T follicular helper cell (primary cell): ENCODE measurements at regions not wholly inside any gene's neighbourhood (a gene's known extent, or its start where the extent isn't known, plus 50 kb on each side); places are given as distances from the start of the nearest gene placed in this dataset.

ENCODE experiments used
- DNase-seq: peaks from one replicate; pipeline ENCODE4 v3.0.0-alpha.2; 2020; ENCODE audit warnings: low read depth

DNA sequence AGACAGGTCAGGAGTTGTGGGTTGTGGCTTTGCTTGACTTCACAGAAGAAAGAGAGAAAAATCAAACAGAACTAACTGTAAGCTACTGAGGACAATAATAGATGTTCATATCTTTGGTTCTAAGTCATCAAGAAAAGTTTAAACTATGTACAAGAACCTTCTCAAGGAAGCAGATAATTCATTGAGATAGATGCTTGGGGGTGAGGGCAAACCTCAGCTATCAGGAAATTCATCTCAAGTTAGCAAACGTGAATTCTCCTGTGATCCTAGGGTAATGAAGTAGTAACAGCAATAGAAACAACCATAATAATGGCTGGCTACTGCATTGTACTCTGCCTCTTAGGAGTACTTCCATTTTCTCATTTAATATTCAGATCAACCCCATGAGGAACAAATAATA, 506.2 kb downstream of the PLPP3 start:
- no peak for DNase-seq

DNA sequence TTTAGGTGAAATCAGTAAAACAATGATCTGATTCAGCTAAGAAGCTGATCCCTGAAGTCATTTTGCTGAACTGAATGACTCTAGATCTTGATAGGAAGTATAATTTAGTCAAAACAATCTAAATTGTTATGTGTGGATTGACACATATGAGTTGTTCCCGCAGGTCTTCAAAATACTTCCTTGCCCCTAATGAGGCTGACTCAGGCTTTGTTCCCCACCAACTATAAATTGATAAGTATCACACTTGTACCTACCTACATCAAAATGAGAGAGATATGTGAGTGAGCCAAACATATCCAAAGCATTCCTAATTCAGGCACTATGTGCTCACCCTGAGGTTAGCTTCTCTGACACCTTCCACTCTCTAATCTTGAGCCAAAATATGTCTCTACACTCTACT, 507.1 kb downstream of the PLPP3 start:
- DNase-seq: no peak

DNA sequence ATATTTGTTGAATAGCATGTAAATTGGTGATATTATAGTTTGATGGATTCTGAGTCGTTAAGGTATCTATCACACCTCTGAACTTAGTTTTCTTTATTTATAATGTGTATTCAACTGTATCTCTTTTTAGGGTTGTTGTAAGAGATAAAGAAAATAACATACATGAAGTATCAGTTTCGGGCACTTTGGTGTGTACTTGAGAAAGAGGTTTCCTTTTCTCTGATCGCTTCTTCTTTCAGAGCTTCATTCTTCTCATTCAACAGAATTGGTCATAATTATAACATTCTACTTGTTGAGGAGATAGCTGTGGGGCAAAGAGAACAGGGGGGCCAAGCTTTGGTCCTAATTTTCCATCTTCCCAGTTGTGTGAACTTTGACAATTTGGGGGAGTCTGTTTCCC, 508.0 kb downstream of the PLPP3 start:
- no peak for DNase-seq

DNA sequence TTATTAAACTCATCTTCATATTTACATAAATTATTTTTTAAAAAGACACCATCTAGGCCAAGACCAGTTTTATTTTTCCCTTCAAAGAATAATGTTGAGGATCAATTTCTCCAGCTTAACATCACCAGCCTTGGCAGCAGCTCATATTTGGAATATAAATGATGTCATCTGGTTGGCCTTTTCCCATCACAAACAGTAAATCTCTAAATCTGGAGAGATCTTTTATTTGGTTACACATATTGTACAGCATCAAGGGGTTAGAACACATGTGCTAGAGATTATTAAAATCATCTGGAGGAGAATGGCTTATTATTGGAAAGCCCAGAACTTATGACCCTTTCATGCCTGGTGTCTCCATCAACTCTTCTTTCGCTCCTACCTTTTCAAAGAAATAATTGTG, 508.8 kb downstream of the PLPP3 start:
- no peak for DNase-seq

DNA sequence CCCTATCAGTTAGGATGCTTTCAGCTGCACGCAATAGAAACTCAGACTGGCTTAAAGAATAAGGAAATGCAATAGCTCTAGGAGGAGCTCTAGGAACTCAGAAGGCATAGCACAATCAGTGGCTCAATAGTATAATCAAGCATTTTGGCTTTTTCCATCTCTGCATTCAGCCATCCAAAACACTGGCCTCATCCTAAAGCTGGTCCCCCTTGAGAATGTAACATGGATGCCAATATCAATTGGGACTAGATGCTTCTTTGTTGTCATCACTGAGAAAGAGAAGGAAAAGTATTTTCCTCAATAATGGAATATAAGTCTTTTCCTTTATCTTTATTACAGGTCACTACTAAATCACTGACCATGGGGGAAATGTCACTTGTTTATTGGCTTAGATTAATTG, 509.5 kb downstream of the PLPP3 start:
- DNase-seq: no peak

DNA sequence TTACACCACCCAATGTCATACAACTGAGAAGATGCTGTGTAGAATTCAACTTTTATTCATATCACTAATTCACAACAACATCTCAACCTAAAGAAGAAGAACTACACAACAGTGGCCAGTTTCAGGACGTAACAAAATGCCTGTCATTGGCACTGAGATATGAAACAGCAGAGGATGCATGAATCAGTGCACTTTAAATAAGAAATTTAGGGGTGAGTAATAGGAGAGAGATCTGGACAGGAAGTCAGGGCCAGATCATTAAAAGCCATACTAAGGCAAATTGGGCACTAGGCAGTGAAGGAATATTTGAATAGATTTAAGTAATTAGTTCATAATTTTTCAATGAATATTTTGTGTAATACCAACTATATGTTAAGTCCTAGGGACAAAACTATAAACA, 510.5 kb downstream of the PLPP3 start:
- DNase-seq: no peak

DNA sequence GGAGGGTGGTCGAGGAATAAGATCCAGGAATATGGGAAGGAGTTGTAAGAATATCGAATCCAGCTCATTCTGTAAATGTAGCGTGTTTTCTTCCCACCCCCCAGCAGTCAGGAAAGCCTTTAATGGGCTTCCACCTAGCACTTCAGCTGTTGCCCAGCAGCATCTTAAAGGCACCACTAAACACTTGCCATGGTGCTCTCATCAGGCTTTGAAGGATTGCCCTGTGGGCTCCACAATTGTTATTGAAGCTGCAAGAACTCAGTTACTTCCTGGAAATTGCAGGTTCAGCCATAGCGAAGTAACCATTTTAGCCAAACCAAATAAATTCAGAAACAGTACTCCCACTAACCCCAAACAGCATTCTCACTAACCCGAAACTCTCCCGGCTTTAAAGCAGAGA, 511.2 kb downstream of the PLPP3 start:
- no peak for DNase-seq

DNA sequence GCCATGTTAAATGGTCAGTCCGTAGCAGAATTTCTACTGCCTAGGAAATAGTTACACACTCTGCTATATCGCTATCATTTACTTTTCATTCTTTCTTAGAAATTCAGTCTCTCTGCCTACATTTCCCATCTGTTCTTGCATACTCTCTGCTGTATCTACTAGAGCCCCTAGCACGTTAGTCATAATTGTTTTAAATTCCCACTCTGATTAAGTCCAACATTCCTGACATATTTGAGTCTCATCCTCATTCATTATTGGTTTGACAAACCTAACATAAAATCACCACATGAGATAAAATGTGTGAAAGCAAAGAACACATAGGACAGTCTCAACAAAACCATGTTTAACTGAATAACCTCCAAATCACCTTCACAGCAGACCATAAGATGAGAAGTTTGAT, 513.6 kb downstream of the PLPP3 start:
- DNase-seq: no peak

DNA sequence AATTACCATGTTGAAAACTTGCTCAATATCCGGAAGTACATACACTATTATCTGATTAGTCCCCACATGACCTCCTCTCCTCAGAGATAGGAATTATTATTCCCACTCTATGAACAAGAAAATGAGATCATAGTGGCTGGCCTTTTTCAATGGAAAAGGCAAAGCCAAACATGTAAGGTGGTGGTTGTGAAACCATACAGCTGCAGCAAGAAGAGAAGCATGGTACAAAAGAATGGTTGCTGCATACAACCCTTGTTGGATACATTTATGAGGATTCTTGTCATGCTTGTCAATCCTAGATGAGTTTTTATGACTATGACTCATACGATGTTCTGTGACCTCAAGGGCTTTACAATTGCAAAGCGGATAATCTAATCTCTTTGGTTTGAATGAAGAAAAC, 514.7 kb downstream of the PLPP3 start:
- DNase-seq: no peak

DNA sequence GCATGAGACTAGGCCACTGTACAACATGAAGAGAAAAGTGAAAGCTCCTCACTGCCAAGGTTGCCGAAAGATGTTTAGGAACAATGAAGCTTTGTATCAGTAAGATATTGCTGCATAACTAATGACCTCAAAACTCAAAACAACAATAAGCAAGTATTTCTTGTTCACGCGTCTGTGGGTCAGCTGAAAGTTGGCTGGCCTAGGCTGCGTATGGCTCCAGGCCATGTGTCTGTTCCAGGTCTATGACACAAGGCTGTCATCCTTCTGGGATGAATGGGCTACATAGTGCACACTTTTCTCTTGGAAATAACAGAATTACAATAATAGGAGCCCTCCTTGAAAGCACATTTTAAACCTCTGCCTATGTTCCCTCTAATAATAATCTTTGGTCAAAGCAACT, 515.9 kb downstream of the PLPP3 start:
- DNase-seq: no peak

DNA sequence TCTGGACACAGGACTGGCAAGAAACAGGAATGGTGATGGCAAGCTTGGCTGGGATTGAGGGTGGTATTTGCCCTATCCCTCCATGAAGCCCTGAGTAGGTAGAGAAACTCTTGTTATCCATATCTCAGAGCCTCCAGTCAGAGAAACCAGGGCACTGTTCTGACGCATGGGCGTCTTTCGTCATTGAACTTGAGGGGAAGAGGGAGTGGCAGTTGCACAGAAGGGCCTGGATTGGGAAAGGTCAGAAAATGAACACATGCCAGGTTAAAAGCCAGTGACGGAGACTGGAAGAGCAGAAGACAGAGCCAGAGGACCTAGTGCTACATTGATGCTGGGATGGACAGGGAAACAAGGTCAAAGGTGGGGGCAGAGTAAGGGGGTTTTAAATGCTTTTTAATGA, 516.7 kb downstream of the PLPP3 start:
- DNase-seq: no peak

DNA sequence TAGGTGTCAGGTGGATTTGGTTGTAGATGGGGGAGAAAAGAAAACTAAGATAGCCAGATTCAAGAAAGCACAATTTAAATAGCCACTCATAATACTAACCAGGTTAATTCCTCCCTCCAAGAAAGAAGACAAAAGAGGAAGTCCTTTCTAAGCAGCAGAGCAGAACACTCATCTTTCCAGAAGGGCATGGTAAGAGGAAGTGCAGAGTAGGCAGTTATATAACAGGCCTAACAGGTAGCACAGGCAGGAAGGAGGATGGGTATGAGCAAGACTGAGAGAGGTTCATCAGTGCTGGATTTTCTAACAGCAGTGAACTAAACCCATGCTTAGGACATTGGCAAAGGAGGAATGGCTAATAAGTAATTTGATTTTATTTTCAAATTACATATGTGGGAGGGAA, 517.5 kb downstream of the PLPP3 start:
- no peak for DNase-seq

DNA sequence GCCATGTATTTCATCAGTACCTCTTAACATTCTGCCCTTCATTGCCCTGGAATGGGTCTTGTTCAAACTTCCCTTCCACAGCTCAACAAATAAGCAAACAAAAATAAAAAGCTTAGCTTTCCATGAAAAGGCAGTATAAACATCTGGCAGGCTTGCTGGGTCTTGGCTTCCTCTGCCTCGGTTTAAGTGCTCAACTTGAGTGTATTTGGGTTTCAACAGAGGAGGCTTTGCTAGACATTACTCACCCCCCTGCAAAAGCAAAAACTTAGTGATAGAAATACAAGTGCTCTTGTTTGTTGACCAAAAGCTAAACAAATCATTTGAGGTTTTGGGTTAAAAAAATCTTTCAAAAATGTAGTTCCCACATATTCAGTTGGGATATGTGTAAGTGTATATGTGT, 518.5 kb downstream of the PLPP3 start:
- DNase-seq: no peak

DNA sequence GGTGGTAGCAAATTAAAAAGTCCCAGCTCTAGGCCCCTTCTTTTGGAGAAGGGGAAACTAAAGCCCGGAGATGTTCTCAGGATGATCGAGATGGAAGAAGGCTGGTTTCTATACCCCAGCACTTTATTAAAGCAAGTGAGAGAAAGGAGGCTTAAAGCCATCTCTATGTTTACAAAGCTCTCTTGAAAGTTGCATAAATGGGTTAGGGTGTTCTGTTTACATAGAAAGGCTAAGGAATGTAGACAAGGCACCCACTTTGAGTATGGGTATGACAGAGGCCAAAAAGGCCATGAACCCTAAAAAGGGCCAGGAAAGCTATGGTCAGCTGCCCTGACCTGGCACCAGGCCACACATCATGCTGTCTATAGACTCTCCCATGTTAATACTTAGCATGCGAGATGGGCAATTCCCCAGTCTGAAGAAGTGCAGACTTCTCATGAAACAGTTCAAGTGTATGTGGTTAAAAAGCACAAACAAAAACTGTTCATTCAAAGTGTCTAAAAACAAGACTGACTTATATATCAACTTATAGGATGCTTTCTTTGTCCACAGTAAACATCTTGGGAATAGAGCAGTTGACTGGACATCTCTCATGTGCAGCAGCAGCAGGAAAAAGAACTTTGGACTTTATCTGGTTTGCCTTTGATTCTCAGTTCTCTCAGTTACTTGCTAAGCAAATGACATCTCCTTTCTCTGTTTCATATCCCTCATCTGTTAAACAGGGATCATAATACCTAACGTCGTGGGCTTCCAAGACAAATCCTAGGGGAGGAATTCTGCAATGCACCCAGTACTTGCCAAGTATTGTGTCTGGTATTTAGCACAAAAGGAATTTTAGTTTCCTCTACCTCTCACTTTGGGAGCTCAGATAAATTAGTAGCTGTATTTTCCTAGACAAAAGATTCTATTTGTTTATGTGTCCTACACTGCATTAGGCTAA, 521.6 kb downstream of the PLPP3 start:
- DNase-seq: no peak

DNA sequence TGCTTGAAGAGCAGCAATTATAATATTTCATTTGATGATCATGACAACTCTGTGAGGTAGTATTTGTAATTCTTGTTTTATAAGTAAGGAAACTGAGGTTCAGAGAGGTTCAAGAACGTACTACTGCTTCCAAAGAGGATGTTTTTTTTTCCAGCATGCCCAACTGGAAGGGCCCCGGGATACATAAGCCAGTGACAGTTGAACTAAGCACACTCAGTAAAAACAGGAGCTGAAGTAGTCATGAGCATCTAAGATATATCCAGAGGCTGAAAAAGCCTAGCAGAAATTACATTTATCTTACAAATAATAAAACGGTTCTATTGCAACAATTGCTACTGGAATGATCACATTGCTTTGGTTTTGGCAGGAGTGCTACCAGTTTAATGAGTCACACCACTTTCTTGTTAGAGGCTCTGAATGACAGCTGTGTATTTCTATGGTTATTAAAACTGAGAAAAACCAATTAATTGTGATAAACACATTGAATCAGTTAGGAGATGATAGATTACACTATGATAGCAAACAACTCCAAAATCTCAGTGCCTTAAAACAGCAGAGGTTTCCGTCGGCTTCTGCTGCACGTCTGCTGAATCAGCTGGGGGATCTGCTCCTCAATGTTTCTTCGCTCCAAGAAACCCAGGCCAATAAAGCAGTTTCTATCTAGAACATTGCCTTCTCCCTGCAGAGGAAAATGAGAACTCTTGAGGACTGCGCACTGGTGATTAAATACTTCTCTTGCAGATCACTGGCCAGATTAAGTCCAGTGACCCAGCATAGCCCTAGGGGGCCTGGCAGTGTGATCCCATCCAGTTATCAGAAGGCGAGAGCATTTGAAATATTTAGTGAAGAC, 522.7 kb downstream of the PLPP3 start:
- no peak for DNase-seq

DNA sequence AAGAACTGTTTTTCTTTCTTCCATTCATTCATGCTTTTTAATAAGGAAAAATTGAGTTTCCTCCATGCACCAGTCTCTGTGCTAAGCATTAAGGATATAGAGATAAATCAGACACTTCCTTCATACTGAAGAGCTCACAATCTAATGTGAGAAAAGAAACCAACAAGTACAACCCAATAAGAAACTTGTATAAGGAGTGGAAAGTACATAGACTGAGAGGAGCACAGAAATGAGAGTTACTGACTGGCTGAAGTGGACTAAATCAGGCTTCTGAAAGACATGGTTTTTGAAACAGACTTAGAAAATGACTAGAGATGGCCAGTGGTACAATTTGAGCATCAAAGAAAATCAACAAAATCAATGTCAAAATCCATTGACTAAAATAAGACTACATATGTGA, 524.4 kb downstream of the PLPP3 start:
- no peak for DNase-seq

DNA sequence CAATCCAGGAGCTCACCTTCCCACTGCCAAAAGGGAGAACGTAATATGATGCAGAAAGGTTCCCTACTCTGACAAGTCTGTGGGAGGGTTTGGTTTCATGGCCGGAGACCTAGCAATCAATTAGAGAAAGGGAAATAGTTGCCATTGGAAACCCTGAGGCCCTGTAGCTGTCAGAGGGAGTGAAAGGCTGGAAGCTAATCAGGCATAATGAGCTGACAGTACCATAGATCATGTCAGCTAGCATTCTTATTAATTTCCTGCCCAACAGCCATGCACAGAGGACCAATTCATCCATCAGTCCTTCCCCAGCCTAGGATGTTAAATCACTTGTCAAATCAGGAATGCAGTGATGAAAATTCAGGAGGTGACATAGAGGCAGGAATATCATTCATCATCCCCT, 527.3 kb downstream of the PLPP3 start:
- DNase-seq: no peak

DNA sequence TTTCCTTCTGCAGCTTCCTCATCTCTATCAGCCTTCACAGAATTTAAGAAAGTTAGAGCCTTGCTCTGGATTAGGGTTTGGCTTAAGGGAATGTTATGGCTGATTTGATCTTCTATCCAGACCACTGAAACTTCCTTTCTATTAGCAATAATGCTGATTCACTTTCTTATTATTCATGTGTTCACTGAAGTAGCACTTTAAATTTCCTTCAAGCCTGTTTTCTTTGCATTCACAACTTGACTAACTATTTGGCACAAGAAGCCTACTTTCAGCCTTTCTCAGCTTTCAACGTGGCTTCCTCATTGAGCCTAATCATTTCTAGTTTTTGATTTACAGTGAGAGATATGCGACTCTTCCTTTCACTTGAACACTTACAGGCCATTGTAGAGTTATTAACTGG, 528.5 kb downstream of the PLPP3 start:
- DNase-seq: no peak

DNA sequence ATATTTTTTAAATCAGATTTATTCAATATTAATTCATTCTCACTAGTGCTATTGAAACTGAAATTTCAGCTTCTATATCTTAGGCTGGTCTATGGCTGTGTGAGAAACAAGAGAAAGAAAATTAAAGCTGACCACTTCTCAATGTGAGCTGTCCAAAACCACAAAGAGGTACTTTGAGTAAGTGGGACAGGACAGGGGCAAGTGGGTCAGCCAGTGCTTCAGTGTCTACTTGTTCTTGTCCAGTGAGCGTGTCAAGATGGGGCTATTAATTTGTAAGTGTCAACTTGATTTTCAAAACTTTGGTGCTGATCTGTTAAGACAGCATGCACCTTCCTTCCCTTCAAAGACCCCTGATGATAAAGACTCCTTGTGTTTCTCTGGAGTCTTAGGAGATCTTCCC, 533.9 kb downstream of the PLPP3 start:
- DNase-seq: no peak

DNA sequence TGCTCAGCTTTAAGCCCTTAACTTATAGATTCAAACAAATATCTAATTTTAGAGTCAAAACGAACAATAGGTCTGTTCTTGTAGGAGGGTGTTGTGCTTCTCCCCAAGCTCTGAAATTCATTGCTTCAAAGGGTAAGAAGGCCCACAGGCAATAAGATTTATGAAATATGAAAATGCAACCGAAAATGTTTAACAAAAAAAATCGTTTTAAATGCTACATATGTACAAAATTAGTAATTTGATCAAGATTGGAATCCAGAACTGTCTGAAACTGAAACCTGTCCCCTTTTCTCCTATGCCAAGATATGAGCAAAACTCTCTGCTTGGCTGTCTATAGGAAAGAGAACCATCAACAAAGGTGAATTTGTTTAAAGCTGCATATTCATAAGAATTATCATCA, 534.3 kb downstream of the PLPP3 start:
- no peak for DNase-seq

DNA sequence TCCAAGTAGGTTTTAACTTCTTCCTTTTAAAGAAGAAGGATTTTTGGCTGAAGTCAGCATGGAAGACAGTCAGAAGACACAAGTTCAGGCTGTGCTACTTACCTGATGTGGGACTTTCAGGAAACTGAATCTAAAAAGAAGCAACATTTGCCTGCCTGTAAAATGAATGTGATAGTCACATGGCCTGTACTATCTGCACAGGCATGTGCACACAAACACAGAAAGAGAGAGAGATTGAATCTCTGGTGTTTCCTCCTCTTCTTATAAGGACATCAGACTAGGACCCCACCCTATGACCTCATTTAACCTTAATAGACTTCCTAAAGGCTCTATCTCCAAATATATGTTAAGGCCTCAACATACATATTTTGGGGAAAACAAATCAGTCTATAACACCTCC, 542.9 kb downstream of the PLPP3 start:
- no peak for DNase-seq

DNA sequence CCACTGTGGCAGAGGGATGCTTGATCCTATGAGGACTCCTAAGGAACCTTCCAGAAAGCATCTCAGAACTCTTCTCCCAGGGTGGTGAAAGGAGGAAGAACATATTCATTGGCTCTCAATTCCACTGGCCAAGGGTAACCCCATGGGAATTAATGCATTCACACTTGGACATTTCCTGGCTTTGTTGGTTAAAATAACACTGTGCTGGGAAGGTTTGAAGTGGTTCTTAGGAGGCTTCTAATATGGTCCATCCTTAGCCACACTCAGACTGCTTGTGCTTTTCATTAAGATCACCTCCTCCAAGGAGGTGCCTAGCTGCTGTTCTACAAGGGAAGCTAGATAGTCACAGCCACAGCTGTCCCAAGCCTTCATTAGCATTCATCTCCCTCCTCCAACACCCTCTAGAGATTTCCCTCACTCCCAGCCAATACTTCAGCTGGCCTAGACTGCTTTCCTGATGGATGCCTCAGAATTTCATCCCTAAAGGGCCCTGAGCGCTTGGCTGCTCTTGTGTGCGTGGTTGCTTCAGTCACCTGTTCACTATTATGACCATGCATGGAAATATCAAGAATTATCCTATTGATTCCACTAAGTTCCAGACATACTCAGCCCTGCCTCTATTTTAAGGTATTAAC, 544.4 kb downstream of the PLPP3 start:
- DNase-seq: no peak

DNA sequence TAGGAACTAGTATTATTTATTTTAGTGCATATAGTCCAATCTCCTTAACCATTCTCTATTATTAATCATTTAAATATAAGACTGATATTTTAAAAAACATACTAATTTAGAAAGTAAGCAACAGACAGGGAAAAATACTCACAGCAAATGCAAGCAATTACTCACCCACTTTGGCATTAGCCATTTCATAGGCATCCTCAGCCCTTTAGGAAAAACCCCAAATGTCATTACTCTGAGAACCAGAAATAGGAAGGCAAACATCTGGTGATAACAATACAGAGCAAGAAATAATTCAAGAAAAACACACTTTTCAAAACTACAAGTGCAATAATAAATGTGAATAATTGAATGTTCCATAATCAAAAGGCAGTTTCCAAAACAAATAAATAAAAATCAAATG, 545.1 kb downstream of the PLPP3 start:
- DNase-seq: no peak
